NCI-H748 treated with DMSO at 0.1 percent for 48 hours (cell line): ENCODE measurements at regions not wholly inside any gene's neighbourhood (a gene's known extent, or its start where the extent isn't known, plus 50 kb on each side); places are given as distances from the start of the nearest gene placed in this dataset.
A peak's percentile ranks its signal among the peaks of the same experiment; 100 is the strongest.

Experiments used
- DNase-seq: peaks from one replicate; lab custom pipeline; 2025; lab: John Stamatoyannopoulos, UW

DNA sequence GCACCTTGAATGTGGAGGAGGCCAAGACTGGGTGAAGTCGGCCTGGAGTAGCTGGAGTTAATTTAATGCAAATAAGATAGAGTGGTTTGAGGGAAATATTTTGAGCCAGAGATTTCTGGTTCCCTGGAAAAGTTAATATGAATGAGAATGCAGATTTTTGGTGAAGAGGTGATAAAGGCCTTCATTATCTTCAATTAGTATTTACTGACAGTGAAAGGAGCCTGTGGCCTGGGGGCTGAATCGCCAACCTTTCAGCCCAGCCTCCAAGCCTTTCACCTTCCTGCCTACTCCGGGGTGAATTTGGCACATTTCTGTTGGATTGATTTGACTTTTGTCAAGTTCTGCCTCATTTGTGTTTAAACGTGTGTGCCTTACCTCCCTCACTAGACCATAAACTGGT is 147.8 kb downstream of the SOX2 start:
- no peak for DNase-seq

DNA sequence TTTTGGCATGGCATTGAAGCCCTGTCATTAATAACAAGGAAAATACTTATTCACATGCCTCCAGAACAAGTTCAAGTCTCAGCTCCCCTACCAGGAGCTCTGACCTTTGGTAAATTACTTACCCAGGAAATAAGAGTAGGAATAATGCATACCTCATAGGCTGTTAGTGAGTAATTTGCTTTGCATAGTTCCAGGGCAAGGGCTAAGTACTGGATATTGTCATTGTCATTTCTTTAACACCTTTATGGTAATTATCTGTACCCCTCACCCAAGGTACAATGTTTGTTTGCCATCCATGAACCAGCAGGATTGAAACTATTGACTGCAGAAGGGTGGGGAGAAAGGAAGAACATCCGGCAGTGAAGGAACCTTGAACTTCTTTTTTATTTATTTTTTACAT is 148.5 kb downstream of the SOX2 start:
- DNase-seq: no peak

DNA sequence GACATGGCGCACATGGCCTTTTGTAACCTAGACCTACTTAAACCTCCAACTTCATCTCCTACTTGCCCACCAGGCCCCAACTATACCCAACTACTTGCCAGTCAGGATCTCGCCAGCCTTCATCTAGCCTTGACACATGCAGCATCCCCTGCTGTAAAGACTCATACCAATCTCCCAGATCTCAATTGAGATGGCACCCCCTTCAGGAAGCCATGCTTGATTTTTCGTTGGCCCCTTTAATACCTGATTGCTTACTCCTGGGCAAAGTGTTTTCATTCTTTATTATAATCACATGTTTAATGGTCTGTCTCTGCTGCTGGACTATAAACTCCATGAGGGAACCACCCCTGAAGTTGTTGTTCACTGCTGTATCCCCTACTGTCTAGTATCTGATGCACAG is 150.8 kb downstream of the SOX2 start:
- DNase-seq: no peak

DNA sequence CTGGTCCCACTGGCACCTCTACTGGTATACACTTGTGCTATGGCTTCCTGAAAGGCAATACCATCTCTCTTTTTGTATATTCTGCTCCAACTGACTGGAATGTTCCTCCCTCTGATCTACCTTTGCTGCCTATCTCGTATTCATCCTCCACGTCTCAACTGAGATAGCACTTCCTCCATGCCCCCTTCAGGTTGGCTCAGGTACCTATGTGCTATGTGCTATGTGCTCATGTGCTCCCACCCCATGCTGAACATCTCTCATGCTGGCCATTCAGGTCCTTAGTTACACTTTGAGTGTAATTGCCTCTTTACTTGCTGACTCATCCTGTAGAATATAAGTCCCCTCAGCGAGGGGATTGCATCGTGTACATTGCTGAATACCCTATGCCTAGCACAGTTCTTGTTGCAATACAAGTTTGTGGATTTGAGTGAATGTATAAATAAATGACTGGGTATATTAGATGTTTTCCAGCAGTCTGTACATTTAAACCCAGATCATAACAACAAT is 156.9 kb downstream of the SOX2 start:
- no peak for DNase-seq

DNA sequence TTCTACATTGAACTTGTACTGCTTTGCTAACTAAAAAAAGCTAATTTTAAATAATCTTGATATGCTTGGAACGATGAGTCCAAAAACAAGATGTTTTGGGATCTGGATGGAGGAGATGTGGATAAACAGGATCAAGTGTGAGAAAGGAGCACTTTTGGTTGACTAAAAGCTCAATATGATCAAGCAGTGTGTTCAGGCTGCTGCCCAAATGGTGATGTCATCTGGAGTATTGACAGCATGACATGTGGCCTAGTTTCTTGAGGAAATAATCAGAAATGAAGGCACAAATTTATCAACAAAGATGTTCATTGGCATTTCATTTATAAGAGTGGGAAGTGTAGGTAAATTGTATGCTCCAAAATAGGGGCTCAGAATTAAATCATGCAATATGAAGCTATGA is 161.2 kb downstream of the SOX2 start:
- no peak for DNase-seq

DNA sequence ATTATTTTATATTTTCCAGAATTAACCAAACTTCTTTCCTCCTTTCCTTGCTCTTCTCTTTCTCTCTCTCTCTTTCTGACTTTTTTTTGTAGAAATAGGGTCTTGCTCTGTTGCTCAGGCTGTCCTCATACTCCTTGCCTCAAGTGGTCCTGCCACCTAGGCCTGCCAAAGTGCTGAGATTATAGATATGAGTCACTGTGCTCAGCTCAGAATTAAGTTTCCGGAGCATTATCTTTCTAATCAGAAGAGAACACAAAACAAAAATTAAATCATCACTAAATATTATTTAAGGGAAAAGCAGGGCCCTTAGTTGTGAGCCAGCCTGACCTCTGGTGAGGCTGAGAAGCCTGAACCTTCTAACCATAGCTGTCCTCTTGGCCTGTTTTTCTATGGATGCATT is 168.2 kb downstream of the SOX2 start:
- no peak for DNase-seq

DNA sequence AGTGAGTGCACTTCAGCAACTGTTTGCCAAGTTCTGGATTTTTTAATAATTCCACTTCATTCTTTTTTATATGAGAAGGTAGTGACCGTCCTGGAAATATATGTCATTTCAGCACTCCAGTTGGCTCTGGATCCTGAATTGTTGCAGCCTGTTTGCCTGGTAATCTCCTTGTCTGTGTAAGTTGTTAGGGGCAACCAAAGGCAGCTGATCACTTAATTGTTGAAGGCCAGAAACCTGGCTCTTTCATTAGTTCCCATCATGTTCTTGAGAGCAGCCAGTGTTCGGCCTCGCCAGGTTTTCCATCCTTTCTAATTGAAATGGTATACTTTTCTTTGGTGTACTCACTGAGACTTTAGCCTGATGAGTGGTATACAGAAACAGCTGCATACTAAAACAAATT is 168.6 kb downstream of the SOX2 start:
- DNase-seq: peak; percentile 66

DNA sequence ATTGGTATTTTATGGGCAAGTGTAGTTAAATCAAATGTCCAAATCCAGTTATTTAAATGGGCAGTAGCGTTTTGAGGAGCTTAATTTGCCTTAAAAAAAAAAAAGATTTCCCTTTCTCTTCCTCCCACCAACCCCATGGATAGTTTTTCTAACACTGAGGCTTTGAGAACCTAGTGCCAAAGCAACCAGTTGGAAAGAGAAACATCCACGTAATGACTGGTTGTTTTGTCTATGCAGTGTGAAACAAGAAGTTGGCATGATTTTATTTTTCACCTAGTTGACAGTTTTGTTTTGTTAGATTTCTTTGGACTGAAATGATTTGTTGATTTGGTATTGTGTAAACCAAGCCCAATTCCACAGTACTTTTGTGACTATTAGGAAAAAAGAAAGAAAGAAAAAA is 170.0 kb downstream of the SOX2 start:
- no peak for DNase-seq

DNA sequence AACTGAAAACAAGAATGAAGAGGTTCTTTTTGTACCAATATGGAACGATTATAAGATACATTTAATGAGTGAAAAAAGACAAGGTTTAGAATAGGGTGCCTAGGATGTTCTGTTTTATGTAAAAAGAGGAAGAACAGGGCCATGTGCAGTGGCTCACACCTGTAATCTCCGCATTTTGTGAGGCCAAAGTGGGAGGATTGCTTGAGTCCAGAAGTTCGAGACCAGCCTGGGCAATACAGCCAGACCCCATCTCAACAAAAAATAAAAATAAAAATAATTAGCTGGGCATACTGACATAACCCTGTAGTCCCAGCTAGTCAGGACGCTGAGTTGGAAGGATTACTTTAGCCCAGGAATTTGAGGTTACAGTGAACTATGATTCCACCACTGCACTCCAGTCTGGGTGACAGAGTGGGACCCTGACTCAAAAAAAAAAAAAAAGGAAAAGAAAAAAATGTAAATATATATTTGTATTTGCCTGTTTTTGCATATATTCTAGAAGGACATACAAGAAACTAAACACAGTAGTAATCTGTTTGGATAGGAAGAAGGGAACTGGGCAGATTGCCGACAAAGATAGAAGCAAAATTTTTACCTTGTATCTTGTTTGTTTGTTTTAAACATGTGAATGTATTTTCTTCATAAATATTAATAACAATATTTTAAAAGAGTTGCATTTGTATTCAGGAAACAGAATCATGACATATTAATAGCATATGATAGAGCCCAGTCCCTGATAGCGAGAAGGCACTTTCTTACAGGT is 174.3 kb downstream of the SOX2 start:
- no peak for DNase-seq

DNA sequence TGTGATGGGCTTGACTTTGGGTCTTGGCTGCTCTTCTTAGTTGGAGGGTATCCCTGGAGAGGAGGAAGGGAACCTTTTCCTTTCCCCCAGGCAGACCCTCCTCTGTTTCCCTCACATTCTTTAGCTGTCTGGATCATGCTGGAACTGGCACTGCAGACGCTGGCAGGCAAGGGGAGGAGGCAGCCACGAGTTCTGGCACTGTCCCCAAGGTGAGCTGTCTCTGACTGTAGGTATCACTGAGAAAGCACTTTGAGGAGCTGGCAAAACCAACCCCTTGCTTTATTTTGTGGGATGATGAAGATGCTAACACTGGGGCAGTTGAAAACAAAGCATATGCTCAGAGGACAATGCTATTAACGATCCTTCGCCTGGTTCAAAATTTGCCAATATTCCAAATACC is 175.0 kb downstream of the SOX2 start:
- no peak for DNase-seq

DNA sequence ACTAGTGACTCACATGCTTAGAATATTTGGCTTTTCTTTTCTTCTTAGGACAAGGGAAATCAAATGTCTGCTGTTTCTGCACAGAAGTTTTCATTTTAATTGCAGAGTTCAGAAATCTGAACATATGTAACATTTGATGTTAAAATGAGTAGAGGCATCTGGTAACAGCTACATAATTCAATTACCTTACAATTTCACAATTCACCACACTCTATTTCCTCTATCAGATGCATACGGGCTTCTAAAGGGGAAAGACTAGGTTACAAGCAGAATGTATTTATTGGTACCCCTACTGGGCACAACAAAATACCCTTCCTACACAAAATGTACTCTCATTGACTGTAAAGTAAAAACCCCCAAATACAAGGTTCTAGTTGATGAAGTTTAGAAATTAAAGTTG is 176.0 kb downstream of the SOX2 start:
- DNase-seq: no peak

DNA sequence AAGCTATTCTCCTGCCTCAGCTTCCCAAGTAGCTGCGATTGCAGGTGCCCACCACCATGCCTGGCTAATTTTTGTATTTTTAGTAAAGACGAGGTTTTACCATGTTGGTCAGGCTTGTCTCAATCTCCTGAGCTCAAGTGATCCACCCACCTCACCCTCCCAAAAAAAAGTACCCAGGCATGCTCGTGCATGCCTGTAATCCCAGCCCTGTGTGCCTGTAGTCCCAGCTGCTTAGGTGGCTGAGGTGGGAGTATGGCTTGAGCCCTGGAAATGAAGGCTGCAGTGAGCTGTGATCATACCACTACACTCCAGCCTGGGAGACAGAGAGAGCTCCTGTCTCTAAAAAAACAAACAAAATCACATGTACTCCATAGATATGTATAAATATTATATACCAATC is 176.5 kb downstream of the SOX2 start:
- DNase-seq: no peak

DNA sequence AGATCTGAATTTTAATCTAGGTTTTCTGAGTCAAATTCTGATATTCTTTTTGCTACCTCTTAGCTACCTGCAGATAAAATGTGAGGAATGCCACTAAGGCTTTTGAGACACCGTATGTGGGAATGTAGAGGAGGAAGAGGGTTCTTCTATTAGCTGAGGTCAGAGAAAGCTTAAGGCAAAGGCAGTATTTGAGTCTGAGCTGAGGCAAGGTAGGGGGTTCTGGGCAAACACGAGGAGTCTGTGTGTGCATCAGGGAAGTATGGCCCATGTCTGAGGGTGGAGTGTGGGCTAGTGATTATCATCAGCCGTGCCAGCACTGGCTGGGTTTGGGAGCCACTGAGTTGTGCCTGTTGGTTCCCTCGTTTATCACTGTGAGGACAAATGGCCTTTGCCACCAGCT is 181.1 kb downstream of the SOX2 start:
- no peak for DNase-seq

DNA sequence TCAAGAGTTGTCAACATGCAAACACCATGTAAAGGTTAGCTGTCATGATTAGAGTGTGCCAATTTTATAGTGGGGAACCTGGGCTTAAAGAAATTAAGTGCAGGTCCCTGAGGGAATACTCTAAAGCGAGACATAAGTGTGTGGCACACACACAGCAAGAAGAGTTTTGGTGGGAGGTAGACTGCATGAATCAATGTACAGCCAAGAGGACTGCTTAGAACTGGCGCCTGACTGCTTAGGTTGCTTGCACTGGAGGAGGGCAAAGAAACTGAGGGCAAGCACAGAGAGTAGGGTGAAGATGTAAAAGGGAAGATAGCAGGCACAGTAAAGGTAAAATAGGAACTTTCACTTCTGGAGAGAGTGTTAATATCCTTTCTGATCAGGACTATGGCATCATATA is 184.9 kb downstream of the SOX2 start:
- DNase-seq: no peak

DNA sequence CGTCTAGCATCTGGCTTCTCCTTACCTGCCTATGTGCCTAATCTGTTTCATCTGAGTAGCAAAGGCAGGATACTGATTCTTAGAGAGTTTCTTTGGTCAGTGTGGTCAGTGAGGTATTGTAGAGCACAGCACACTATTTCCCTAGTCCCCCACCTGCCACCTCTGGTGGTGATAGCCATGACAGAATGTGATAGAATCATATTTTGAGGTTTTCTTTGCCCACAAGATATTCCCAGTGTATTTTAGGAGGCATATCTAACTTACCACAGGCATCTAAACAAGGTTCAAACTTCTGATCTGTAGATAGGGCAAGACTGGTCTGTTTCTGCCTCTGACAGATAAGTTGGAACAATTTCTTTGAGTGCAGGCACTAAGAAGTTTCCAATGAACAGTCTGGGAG is 188.0 kb downstream of the SOX2 start:
- DNase-seq: no peak

DNA sequence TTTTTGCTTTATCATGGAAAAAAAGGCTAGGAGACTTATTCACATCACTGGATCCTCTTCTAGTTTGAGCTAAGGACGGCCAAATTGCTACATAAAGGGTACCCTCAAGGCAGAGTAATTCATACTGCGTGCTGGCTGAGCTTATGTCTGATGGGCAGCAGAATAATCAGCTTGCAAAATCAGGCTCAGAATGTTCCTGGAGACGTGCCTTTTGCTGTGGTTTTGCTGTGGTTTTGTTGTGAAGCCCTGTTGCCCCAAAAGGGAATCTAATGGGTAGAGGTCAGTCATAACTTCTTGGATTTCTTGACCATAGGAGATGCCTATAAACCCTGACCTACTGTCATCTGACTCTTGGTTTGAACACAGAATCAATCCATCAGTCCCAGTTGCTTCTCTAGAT is 189.9 kb downstream of the SOX2 start:
- DNase-seq: no peak

DNA sequence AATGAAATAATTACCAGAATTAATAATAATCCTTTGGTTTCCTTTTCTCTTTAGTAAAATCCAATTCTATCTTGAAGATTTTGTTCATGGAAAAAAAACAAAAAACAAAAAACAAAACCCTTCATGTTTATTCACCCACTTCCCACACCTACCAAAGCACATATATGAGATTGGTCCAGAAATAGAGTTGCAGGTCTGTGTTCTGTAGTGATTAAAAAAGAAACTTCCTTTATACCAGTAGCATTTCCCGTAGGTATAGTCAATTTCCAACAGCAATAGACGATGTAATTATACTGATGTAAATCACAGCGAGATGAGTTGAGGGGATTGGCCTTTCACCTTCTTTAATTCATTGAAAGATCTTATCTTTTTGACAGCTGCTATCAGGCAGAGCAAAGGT is 194.6 kb downstream of the SOX2 start:
- DNase-seq: no peak

DNA sequence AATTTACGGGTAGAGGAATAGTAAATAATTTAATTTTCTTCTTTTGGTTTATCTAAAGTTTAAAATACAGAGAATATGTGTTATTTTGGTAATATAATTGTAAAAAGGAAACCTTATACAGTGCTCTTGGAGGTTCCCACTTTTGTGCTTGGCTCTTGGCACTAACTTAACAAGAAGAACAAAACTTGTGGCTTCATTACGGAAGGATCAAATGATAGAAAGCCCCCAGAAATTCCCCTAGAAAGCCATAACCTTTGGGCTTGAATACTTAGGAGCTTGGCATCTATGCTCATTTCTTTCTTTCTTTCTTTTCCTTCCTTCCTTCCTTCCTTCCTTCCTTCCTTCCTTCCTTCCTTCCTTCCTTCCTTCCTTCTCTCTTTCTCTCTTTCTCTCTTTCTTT is 197.5 kb downstream of the SOX2 start:
- no peak for DNase-seq

DNA sequence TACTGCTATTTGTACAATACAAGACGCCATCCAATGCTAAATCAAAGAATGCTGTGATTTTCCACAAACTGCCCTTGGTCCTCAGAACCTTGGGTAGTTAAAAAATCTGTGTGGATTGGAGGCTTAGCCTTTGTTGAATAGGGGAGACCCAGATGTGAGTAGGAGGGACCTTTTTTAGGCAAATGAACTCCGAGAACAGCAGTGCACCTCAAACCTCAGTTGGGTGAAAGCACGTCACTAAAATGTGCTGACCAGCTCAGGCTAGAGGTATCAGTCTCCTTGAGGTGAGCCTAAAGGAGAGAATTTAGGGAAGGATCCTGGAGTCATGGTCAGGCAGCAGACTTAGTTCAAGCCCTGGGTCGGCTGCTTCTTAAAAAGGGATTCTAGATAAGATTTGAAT is 200.7 kb downstream of the SOX2 start:
- DNase-seq: no peak

DNA sequence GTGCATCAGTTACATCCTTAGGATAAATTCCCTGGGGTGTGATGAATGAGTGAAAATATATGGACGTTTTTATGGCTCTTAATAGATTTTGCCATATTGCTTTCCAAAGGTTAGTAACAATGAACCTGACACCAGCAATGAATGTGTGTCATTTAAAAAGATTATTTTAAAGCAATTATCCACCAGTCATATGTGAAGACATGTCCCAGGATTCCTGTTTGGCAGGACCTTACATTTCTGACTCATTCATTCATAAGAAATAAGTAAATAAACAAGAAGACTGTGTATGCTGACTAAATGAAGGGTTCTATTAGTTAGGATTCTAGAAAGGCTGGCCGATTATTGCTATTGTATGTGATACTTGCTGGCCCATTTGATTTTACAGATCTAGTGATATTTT is 201.5 kb downstream of the SOX2 start:
- peak; percentile 15 for DNase-seq

DNA sequence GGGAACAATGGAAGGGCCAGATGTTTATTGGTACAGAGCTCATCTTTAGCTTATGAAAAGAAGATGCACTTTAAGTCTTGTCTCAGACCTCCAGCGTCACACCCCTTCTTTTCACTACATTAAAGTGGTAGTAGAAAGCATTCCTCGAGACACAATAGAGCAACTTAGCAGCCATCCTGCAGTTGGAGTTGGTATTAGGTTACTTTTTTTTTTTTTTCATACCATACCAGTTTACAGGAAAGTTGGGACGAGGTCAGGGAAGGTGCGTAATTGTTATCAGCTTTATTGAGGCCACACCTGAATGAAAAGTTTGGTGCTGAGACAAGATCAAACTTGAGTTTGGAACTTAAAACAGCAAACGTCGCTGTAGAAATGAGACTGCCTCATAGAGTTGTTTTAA is 203.8 kb downstream of the SOX2 start:
- no peak for DNase-seq

DNA sequence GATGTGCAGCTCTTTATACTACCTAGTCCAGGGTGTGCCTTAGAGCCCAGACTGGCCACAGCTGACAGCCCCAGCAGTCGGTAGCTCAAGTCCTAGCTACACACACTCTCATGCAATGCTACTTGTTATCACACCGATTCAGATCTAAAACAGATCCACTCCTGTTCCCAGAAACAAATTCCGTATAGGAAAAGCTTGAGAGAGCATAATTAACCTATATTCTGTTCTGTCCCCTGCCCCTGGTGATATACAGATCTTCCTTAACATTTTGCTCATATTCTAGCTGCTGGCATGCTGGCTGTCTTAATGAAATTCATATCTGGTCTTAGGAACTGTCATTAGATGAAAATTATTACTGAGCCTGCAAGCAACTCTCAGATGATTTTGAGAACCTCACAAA is 204.3 kb downstream of the SOX2 start:
- DNase-seq: no peak

DNA sequence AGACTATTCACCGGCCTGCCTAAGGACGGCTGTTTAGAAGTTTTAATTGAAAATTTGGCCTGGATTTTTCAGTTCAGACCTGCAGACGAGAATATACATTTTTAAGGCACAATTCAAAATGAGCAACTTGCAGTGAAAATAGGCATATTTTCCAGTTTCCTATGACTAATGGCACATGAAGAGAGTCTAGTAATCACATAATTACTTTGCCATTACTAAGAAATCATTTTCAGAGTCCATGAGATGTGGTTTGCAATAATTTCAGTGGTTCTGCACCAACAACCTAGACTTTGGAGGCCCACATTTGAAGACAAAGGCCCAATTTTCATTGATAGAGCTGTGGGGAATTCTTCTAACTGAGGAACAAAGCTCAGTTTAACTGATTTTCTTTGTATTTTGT is 205.3 kb downstream of the SOX2 start:
- no peak for DNase-seq

DNA sequence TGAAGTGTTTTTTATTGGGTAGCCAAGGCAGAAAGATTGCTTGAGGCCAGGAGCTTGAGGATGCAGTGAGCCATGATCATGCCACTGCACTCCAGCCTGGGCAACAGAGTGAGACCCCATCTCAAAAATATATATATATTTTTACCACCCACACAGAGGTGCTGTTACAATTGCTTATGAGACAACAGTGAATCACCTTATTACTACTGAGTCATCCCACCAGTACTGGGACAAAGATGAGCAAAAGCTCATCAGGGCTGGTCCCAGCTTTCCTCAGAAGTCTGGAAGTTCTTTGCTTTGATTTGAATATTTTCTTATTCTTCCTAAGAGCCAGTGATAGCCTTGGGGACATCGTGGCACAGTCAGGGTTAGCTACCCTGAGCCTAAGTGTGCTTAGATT is 207.7 kb downstream of the SOX2 start:
- DNase-seq: no peak

DNA sequence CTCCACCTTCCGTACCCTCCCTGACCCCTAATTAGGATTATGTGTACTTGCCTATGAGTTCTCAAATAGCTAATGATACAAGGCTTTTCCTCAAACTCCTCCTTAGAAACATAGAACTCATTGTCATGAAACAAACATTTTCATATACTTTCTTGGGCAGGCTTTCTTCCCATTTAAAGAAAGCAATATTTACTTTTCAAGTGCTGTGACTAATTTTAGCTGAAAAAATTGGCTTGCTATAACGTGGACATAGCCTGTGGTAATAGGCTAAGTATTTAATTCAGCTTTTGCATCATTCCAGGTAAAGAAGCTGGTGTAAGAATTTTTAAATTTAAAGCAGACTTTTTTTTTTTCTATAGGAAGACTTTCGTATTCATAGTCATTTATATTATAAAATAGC is 208.7 kb downstream of the SOX2 start:
- no peak for DNase-seq
